B cell (primary cell): ENCODE measurements at regions not wholly inside any gene's neighbourhood (a gene's known extent, or its start where the extent isn't known, plus 50 kb on each side); places are given as distances from the start of the nearest gene placed in this dataset.

Source experiments
- EZH2 ChIP-seq: IDR thresholded peaks from 2 replicates; pipeline ENCODE4 v1.6.1; 2012; ENCODE audit warnings: borderline replicate concordance, low read depth, mild to moderate bottlenecking, moderate library complexity, low read length; ENCODE audit not compliant: insufficient read depth, poor library complexity, severe bottlenecking
- TF ChIP-seq, protein P1 (sequence below): fragments of 200-600 bp; IDR thresholded peaks from one replicate; pipeline ENCODE4 v1.8.0; 2022; ENCODE audit warnings: antibody characterized with exemption, mild to moderate bottlenecking

DNA sequence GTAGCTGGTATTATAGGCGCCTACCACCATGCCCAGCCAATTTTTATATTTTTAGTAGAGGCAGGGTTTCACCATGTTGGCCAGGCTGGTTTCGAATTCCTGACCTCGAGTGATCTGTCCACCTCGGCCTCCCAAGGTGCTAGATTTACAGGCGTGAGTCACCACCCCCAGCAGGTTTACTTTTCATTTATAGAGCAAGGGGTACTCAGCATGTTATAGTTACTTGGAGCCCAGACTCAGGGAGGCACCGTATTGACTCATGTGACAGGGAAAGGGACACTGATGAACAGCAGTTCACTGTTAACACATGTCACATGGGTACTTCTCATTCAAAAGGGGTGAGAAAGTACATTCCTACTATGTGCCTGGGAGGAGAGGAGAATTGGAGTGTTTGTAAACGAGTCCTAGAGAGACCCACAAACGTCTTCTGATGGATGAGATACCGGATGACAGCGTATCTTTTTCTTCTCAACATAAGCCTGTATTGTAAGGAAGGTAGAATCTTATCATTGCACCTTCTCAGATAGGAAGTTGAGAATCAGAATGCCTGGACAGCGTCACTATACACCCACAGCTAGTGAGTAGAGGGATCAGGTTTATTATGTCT lies 510.0 kb downstream of the USP25 start:
- TF ChIP-seq, protein P1, sequence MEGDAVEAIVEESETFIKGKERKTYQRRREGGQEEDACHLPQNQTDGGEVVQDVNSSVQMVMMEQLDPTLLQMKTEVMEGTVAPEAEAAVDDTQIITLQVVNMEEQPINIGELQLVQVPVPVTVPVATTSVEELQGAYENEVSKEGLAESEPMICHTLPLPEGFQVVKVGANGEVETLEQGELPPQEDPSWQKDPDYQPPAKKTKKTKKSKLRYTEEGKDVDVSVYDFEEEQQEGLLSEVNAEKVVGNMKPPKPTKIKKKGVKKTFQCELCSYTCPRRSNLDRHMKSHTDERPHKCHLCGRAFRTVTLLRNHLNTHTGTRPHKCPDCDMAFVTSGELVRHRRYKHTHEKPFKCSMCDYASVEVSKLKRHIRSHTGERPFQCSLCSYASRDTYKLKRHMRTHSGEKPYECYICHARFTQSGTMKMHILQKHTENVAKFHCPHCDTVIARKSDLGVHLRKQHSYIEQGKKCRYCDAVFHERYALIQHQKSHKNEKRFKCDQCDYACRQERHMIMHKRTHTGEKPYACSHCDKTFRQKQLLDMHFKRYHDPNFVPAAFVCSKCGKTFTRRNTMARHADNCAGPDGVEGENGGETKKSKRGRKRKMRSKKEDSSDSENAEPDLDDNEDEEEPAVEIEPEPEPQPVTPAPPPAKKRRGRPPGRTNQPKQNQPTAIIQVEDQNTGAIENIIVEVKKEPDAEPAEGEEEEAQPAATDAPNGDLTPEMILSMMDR = no peak
- no peak for TF ChIP-seq EZH2
